ENCODE measurements at regions not wholly inside any gene's neighbourhood (a gene's known extent, or its start where the extent isn't known, plus 50 kb on each side); places are given as distances from the start of the nearest gene placed in this dataset.
"Not testable (repeated sequence)": the region's sequence is repeated elsewhere in the genome, so short reads cannot be mapped to it uniquely, and the experiment has no call there.

GRCh38 chr1:218900615-218901014 is 273.1 kb upstream of the LYPLAL1 start:
- in situ Hi-C loops (cut with HindIII; ENCODE audit: low pct_unique_long_range_greater_than_20kb, low sequenced_read_pairs): no loop called here
- no peak for DNase-seq (ENCODE audit: low read depth)

- in situ Hi-C loops (cut with HindIII; ENCODE audit: low pct_unique_long_range_greater_than_20kb, low sequenced_read_pairs): no loop called here
- no peak for DNase-seq (ENCODE audit: low read depth)
Observed at GRCh38 chr1:218904416-218904815, 269.3 kb upstream of the LYPLAL1 start.

GRCh38 chr1:218916720-218917119 is 257.0 kb upstream of the LYPLAL1 start:
- DNase-seq (ENCODE audit: low read depth): no peak
- in situ Hi-C loops (cut with HindIII; ENCODE audit: low pct_unique_long_range_greater_than_20kb, low sequenced_read_pairs): no loop called here

- no peak for DNase-seq (ENCODE audit: low read depth)
- in situ Hi-C loops (cut with HindIII; ENCODE audit: low pct_unique_long_range_greater_than_20kb, low sequenced_read_pairs): no loop called here
Observed at GRCh38 chr1:218917656-218918055, 256.0 kb upstream of the LYPLAL1 start.

GRCh38 chr1:218925777-218926176 is 247.9 kb upstream of the LYPLAL1 start:
- in situ Hi-C loops (cut with HindIII; ENCODE audit: low pct_unique_long_range_greater_than_20kb, low sequenced_read_pairs): no loop called here
- no peak for DNase-seq (ENCODE audit: low read depth)

- no peak for DNase-seq (ENCODE audit: low read depth)
- in situ Hi-C loops (cut with HindIII; ENCODE audit: low pct_unique_long_range_greater_than_20kb, low sequenced_read_pairs): no loop called here
Observed at GRCh38 chr1:218926631-218927030, 247.0 kb upstream of the LYPLAL1 start.

- no peak for DNase-seq (ENCODE audit: low read depth)
- in situ Hi-C loops (cut with HindIII; ENCODE audit: low pct_unique_long_range_greater_than_20kb, low sequenced_read_pairs): no loop called here
Observed at GRCh38 chr1:218930000-218930399, 243.7 kb upstream of the LYPLAL1 start.

- no peak for DNase-seq (ENCODE audit: low read depth)
- in situ Hi-C loops (cut with HindIII; ENCODE audit: low pct_unique_long_range_greater_than_20kb, low sequenced_read_pairs): no loop called here
Observed at GRCh38 chr1:218930472-218931241, 243.0 kb upstream of the LYPLAL1 start.

GRCh38 chr1:218931324-218931723 is 242.4 kb upstream of the LYPLAL1 start:
- DNase-seq (ENCODE audit: low read depth): no peak
- in situ Hi-C loops (cut with HindIII; ENCODE audit: low pct_unique_long_range_greater_than_20kb, low sequenced_read_pairs): no loop called here

- no peak for DNase-seq (ENCODE audit: low read depth)
- in situ Hi-C loops (cut with HindIII; ENCODE audit: low pct_unique_long_range_greater_than_20kb, low sequenced_read_pairs): no loop called here
Observed at GRCh38 chr1:218933513-218933912, 240.2 kb upstream of the LYPLAL1 start.

GRCh38 chr1:218935408-218935807 is 238.3 kb upstream of the LYPLAL1 start:
- DNase-seq (ENCODE audit: low read depth); in situ Hi-C loops (cut with HindIII; ENCODE audit: low pct_unique_long_range_greater_than_20kb, low sequenced_read_pairs): not testable (repeated sequence)

GRCh38 chr1:218938259-218938658 is 235.4 kb upstream of the LYPLAL1 start:
- DNase-seq (ENCODE audit: low read depth): no peak
- in situ Hi-C loops (cut with HindIII; ENCODE audit: low pct_unique_long_range_greater_than_20kb, low sequenced_read_pairs): no loop called here

GRCh38 chr1:218939095-218939494 is 234.6 kb upstream of the LYPLAL1 start:
- in situ Hi-C loops (cut with HindIII; ENCODE audit: low pct_unique_long_range_greater_than_20kb, low sequenced_read_pairs): no loop called here
- DNase-seq (ENCODE audit: low read depth): no peak

- DNase-seq (ENCODE audit: low read depth): no peak
- in situ Hi-C loops (cut with HindIII; ENCODE audit: low pct_unique_long_range_greater_than_20kb, low sequenced_read_pairs): no loop called here
Observed at GRCh38 chr1:218942431-218942830, 231.2 kb upstream of the LYPLAL1 start.

GRCh38 chr1:218943371-218943770 is 230.3 kb upstream of the LYPLAL1 start:
- in situ Hi-C loops (cut with HindIII; ENCODE audit: low pct_unique_long_range_greater_than_20kb, low sequenced_read_pairs): no loop called here
- no peak for DNase-seq (ENCODE audit: low read depth)

- in situ Hi-C loops (cut with HindIII; ENCODE audit: low pct_unique_long_range_greater_than_20kb, low sequenced_read_pairs): no loop called here
- DNase-seq (ENCODE audit: low read depth): peak; percentile 6
Observed at GRCh38 chr1:218945050-218945449, 228.6 kb upstream of the LYPLAL1 start.

GRCh38 chr1:218946147-218946546 is 227.5 kb upstream of the LYPLAL1 start:
- in situ Hi-C loops (cut with HindIII; ENCODE audit: low pct_unique_long_range_greater_than_20kb, low sequenced_read_pairs): no loop called here
- no peak for DNase-seq (ENCODE audit: low read depth)

- in situ Hi-C loops (cut with HindIII; ENCODE audit: low pct_unique_long_range_greater_than_20kb, low sequenced_read_pairs): no loop called here
- no peak for DNase-seq (ENCODE audit: low read depth)
Observed at GRCh38 chr1:218948446-218948845, 225.2 kb upstream of the LYPLAL1 start.

- in situ Hi-C loops (cut with HindIII; ENCODE audit: low pct_unique_long_range_greater_than_20kb, low sequenced_read_pairs): no loop called here
Observed at GRCh38 chr1:218953386-218953785, 220.3 kb upstream of the LYPLAL1 start.

GRCh38 chr1:218957971-218958370 is 215.7 kb upstream of the LYPLAL1 start:
- no peak for DNase-seq (ENCODE audit: low read depth)
- in situ Hi-C loops (cut with HindIII; ENCODE audit: low pct_unique_long_range_greater_than_20kb, low sequenced_read_pairs): no loop called here

More at GRCh38 chr1:218953386-218953785, 220.3 kb upstream of the LYPLAL1 start:
- no peak for DNase-seq (ENCODE audit: low read depth)
